ENCODE measurements at regions not wholly inside any gene's neighbourhood (a gene's known extent, or its start where the extent isn't known, plus 50 kb on each side); places are given as distances from the start of the nearest gene placed in this dataset.
"Not testable (repeated sequence)": the region's sequence is repeated elsewhere in the genome, so short reads cannot be mapped to it uniquely, and the experiment has no call there.

DNA sequence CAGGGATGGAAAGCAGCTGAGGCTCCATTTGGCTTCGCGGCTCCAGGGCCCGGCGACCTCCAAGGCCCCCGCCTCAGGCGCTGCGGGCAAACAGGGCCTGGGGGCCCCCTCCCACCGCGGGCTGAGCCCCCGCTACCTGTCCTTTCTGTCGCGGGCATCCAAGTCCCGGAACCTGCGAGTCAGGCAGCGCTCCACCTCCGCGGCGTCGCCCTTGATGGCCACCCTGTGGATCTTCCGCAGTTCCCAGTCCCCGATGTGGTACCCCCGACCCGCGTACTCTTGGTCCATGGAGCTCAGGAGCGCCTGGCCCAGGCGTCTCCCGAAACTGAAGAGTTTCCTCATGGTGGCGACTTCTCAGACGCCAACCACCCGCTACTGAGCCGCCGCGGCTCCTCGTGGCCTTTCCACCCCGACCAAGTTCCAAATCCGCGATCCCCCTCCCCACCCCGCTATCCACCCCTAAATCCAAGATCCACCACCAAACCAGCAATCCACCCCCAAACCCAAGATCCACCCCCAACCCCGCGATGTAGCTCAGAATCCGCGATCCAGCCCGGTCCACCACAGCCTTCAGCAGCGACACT is 86.5 kb upstream of the CCDC180 start:
- TF ChIP-seq CTCF (IDR thresholded peaks at IDR 0.05; ENCODE audit: low read depth, low read length, missing control alignments): no peak
- peak overlapping the region; percentile 13 for H3K4me3 ChIP-seq (replicated peaks; ENCODE audit: low read depth, low read length)
- DNase-seq (ENCODE audit: extremely low read depth, low read depth): no peak

DNA sequence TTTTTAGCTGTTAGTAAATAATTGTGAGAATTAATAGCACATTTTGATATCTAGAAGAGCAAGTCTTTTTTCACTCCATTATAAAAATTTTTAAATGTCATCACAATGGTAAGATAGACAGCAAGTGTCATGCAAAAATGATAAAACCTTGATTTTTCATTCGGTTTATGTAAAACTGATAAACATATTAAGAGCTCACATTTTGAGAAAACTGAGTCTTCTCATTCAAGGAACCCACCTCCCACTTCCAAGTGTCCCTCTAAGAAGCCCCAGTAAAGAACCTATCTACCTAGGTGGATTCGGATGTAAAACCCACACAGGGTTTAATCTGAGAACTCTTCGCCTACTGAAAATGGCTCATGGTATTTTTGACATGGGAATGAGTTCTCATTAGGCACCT is 87.1 kb upstream of the CCDC180 start:
- H3K4me3 ChIP-seq (replicated peaks; ENCODE audit: low read depth, low read length); DNase-seq (ENCODE audit: extremely low read depth, low read depth): not testable (repeated sequence)

- DNase-seq (ENCODE audit: extremely low read depth, low read depth); H3K4me3 ChIP-seq (replicated peaks; ENCODE audit: low read depth, low read length): not testable (repeated sequence)
These were observed 87.9 kb upstream of the CCDC180 start for GRCh38 chr9:97219443-97220140.

DNA sequence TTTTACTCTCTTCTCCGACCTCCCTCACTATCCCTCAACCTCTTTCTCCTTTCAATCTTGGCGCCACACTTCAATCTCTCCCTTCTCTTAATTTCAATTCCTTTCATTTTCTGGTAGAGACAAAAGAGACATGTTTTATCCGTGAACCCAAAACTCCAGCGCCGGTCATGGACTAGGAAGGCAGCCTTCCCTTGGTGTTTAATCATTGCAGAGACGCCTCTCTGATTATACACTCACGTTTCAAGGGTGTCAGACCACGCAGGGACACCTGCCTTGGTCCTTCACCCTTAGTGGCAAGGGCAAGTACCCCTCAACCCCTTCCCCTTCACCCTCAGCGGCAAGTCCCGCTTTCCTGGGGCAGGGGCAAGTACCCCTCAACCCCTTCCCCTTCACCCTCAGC is 92.3 kb upstream of the CCDC180 start:
- not testable (repeated sequence) for DNase-seq (ENCODE audit: extremely low read depth, low read depth); H3K4me3 ChIP-seq (replicated peaks; ENCODE audit: low read depth, low read length)

DNA sequence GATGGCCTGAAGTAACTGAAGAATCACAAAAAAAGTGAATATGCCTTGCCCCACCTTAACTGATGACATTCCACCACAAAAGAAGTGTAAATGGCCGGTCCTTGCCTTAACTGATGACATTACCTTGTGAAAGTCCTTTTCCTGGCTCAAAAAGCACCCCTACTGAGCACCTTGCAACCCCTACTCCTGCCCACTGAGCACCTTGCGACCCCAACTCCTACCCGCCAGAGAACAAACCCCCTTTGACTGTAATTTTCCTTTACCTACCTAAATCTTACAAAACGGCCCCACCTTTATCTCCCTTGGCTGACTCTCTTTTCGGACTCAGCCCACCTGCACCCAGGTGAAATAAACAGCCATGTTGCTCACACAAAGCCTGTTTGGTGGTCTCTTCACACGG is 92.9 kb upstream of the CCDC180 start:
- DNase-seq (ENCODE audit: extremely low read depth, low read depth); H3K4me3 ChIP-seq (replicated peaks; ENCODE audit: low read depth, low read length): not testable (repeated sequence)

GRCh38 chr9:97199683-97200082 is 107.8 kb upstream of the CCDC180 start:
- DNase-seq (ENCODE audit: extremely low read depth, low read depth); H3K4me3 ChIP-seq (replicated peaks; ENCODE audit: low read depth, low read length): not testable (repeated sequence)

DNA sequence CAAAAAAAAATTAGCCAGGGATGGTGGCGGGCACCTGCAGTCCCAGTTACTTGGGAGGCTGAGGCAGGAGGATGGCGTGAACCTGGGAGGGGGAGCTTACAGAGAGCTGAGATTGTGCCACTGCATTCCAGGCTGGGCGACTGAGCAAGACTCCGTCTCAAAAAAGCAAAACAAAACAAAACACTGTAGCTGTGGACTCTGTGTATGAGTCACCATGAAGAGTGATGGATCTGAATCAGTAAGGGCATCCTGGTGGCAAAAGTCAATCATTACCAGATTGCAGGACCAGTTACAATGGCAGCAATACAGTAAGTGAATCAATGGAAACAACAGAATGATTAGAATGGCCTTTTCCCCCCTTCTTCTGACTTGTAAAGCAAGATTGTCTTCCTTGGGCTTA is 113.7 kb upstream of the CCDC180 start:
- not testable (repeated sequence) for DNase-seq (ENCODE audit: extremely low read depth, low read depth); H3K4me3 ChIP-seq (replicated peaks; ENCODE audit: low read depth, low read length)

DNA sequence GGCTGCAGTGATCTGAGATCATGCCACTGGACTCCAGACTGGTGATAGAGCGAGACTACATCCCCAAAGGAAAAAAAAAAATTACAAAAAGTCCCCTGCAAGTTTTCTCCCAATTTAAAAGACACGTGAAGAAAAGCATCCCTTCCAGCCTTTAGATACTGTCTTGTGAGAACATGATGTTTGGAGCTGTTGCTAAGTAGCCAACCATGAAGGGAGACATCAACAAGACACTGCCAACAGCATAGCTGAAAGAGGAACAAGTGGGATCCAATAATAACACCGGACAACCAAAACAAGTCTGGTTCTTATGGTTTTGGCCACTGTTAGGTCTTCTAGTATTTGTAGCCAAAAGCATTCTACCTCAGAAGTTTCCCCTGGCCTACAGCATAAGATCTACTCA is 118.9 kb upstream of the CCDC180 start:
- no peak for DNase-seq (ENCODE audit: extremely low read depth, low read depth)
- no peak overlapping the region for H3K4me3 ChIP-seq (replicated peaks; ENCODE audit: low read depth, low read length)
- no peak for TF ChIP-seq CTCF (IDR thresholded peaks at IDR 0.05; ENCODE audit: low read depth, low read length, missing control alignments)

GRCh38 chr9:97187706-97188105 is 119.8 kb upstream of the CCDC180 start:
- H3K4me3 ChIP-seq (replicated peaks; ENCODE audit: low read depth, low read length): not testable (repeated sequence)
- peak; percentile 17 for DNase-seq (ENCODE audit: extremely low read depth, low read depth)

- no peak for DNase-seq (ENCODE audit: extremely low read depth, low read depth)
- no peak overlapping the region for H3K4me3 ChIP-seq (replicated peaks; ENCODE audit: low read depth, low read length)
- no peak for TF ChIP-seq CTCF (IDR thresholded peaks at IDR 0.05; ENCODE audit: low read depth, low read length, missing control alignments)
These were observed 121.0 kb upstream of the CCDC180 start for GRCh38 chr9:97186493-97186892.

GRCh38 chr9:97182532-97182931 is 124.9 kb upstream of the CCDC180 start:
- not testable (repeated sequence) for H3K4me3 ChIP-seq (replicated peaks; ENCODE audit: low read depth, low read length); DNase-seq (ENCODE audit: extremely low read depth, low read depth)

Data from HFF-Myc (cell line).